ENCODE measurements at regions not wholly inside any gene's neighbourhood (a gene's known extent, or its start where the extent isn't known, plus 50 kb on each side); places are given as distances from the start of the nearest gene placed in this dataset.

DNA sequence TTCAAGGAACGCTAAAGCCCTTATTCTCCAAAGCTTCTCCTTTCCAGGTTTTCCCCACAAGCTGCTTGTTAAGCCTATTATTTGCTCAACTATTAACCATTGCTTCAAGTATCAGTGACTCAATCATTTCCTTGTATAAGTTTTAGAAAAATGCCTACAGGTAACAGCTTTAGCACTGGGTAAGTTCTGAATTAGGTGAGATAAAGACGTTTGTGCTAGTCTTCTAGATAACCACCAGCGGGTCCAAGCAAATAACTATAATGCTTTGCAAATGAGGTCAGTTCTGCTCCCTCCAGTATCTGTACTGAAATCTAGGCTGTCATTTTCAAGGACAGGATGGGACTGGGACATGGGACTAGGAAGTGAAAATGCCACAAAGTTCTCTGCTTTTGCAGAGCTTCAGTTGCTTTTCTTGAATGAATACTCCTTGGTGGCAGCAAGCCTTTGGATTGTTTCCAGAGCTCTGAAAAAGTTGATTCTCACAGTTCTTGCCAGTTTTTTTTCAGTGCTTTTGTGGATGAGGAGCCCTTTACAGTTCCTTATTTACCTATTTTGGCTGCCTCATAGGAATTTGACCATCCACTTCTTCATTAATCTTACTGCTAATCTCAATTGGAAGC is 1487.7 kb downstream of the EFNB2 start:
- DNase-seq = no peak
- Histone ChIP-seq H3K4me1 (ENCODE audit: control insufficient read depth, insufficient read depth, low read length, poor library complexity, severe bottlenecking) (no peaks in the 10 kb centered on the region), H3K9me3 (ENCODE audit: control insufficient read depth, low read length) (no peaks in the 10 kb centered on the region), H3K27me3 (replicated peaks; ENCODE audit: control insufficient read depth, insufficient read depth, low read length, poor library complexity, severe bottlenecking) (no peaks in the 10 kb centered on the region), H3K36me3 (ENCODE audit: control insufficient read depth, insufficient read depth, low read length) (no peaks in the 10 kb centered on the region), H3K4me3 (ENCODE audit: insufficient read depth, low read depth, low read length, poor library complexity, severe bottlenecking) (no peak overlapping the region), H3K27ac (ENCODE audit: insufficient read depth, low read length, poor library complexity, severe bottlenecking) (no peak overlapping the region)

DNA sequence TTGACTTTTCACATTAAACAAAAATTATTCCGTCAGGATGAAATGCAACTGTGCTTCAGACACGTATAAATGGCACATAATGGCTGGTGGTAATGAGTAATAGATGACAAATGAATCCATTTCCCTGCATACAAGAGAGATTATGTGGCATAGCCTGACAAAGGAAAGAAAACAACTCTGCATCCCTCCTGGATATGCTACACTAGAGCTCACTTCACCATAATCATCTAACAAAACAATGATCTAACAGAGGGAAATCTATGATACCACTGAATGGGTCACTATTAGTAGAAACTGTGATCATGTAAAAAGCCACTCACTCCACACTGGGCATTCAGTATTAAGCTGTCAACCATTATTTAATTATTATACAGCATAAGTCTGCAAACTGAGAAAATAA is 1498.4 kb downstream of the EFNB2 start:
- H3K36me3 ChIP-seq (ENCODE audit: control insufficient read depth, insufficient read depth, low read length) = no peaks in the 10 kb centered on the region
- no peaks in the 10 kb centered on the region for H3K27me3 ChIP-seq (replicated peaks; ENCODE audit: control insufficient read depth, insufficient read depth, low read length, poor library complexity, severe bottlenecking)
- no peak for DNase-seq
- no peaks in the 10 kb centered on the region for H3K4me1 ChIP-seq (ENCODE audit: control insufficient read depth, insufficient read depth, low read length, poor library complexity, severe bottlenecking)
- H3K4me3 ChIP-seq (ENCODE audit: insufficient read depth, low read depth, low read length, poor library complexity, severe bottlenecking) = no peak overlapping the region
- no peaks in the 10 kb centered on the region for H3K9me3 ChIP-seq (ENCODE audit: control insufficient read depth, low read length)
- H3K27ac ChIP-seq (ENCODE audit: insufficient read depth, low read length, poor library complexity, severe bottlenecking) = no peak overlapping the region

DNA sequence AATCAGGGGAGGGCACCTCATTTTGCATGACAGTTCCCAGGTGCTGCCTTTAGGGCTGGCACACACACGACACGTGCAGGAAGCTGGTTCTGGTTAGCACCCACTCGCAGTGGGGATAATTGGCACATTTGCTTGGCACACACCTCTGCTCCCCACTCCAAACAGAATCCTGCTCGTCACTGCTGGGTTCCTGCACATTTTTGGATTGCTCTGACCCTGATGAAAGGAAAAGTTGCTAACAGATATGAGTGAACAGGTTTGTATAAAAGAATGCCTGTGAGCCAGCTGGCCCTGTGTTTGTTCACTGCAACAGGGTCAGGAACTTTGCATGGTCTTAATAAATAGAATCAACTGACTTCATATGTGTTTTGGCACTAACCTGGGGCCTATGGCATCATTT is 1500.4 kb downstream of the EFNB2 start:
- Histone ChIP-seq H3K27me3 (replicated peaks; ENCODE audit: control insufficient read depth, insufficient read depth, low read length, poor library complexity, severe bottlenecking) (no peaks in the 10 kb centered on the region), H3K4me1 (ENCODE audit: control insufficient read depth, insufficient read depth, low read length, poor library complexity, severe bottlenecking) (no peaks in the 10 kb centered on the region), H3K36me3 (ENCODE audit: control insufficient read depth, insufficient read depth, low read length) (no peaks in the 10 kb centered on the region), H3K27ac (ENCODE audit: insufficient read depth, low read length, poor library complexity, severe bottlenecking) (no peak overlapping the region), H3K4me3 (ENCODE audit: insufficient read depth, low read depth, low read length, poor library complexity, severe bottlenecking) (no peak overlapping the region), H3K9me3 (ENCODE audit: control insufficient read depth, low read length) (no peaks in the 10 kb centered on the region)
- DNase-seq = no peak

DNA sequence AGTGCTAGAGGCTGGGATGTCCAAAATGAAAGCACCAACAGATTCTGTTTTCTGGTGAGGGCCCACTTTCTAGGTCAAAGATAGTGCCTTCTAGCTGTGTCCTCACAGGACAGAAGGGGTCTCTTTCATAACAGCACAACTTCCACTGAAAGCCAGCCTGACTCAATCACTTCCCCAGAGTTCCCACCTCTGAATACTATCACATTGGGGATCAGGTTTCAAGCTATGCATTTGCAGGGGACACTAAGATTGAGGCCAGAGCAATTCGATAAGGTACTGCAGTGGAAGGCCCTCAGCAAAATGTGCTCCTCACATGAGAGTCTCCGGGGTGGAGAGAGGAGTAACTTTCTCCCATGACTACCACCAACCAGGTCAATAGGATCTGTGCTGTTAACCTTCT is 1501.5 kb downstream of the EFNB2 start:
- Histone ChIP-seq H3K9me3 (ENCODE audit: control insufficient read depth, low read length) (no peaks in the 10 kb centered on the region), H3K36me3 (ENCODE audit: control insufficient read depth, insufficient read depth, low read length) (no peaks in the 10 kb centered on the region), H3K4me1 (ENCODE audit: control insufficient read depth, insufficient read depth, low read length, poor library complexity, severe bottlenecking) (no peaks in the 10 kb centered on the region), H3K27ac (ENCODE audit: insufficient read depth, low read length, poor library complexity, severe bottlenecking) (no peak overlapping the region), H3K27me3 (replicated peaks; ENCODE audit: control insufficient read depth, insufficient read depth, low read length, poor library complexity, severe bottlenecking) (no peaks in the 10 kb centered on the region), H3K4me3 (ENCODE audit: insufficient read depth, low read depth, low read length, poor library complexity, severe bottlenecking) (no peak overlapping the region)
- DNase-seq = no peak

DNA sequence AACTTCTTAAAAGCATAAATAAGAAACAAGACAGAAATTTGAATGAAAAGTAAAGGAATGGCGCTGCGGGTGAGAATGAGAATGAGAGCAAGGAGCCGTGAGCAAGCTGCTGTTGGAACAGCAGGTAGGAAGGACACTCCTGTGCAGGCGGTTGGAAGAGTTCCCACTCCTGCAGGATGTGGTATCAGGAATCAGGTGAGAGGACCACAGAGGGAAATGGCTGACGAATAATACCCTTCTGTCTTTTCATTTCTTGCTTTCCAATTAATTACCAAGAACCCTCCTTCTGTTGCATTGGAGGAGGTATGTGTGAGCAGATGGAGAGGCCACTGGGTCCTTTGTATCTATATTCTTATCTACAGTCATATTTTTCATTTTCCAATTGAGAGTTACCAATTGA is 1504.2 kb downstream of the EFNB2 start:
- DNase-seq = no peak
- Histone ChIP-seq H3K4me3 (ENCODE audit: insufficient read depth, low read depth, low read length, poor library complexity, severe bottlenecking) (no peak overlapping the region), H3K4me1 (ENCODE audit: control insufficient read depth, insufficient read depth, low read length, poor library complexity, severe bottlenecking) (no peaks in the 10 kb centered on the region), H3K36me3 (ENCODE audit: control insufficient read depth, insufficient read depth, low read length) (no peaks in the 10 kb centered on the region), H3K27ac (ENCODE audit: insufficient read depth, low read length, poor library complexity, severe bottlenecking) (no peak overlapping the region), H3K9me3 (ENCODE audit: control insufficient read depth, low read length) (no peaks in the 10 kb centered on the region), H3K27me3 (replicated peaks; ENCODE audit: control insufficient read depth, insufficient read depth, low read length, poor library complexity, severe bottlenecking) (no peaks in the 10 kb centered on the region)

DNA sequence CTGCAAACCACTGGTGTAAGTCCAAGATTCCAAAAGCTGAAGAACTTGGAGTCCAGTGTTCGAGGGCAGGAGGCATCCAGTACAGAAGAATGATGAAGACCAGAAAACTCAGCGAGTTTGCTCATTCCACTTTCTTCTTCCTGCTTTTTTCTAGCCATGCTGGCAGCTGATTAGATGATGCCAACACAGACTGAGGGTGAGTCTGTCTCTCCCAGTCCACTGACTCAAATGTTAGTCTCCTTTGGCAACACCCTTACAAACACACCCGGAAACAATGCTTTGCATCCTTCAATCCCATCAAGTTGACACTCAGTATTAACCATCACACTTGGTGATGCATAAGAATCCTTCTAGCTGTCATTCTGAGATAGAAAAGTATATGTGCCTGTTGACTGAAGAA is 1504.6 kb downstream of the EFNB2 start:
- no peaks in the 10 kb centered on the region for H3K27me3 ChIP-seq (replicated peaks; ENCODE audit: control insufficient read depth, insufficient read depth, low read length, poor library complexity, severe bottlenecking)

DNA sequence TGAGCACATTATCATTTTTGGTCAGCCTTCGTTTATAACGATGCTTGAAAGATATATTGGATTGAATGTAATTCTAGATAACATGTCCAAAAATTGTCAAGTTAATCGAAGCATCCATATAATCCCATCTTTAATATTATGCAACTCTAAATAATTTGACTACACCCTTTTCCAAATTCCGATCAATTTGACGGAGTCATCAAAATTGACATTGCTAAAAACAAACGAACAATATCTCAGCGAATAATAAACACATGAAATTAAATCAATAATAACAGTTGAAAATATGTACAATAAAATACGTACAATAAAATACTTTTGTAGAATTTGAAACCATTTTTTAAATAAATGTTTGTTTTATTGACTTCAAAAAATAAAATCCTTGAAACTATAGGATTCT is 1516.4 kb downstream of the EFNB2 start:
- H3K4me3 ChIP-seq (ENCODE audit: insufficient read depth, low read depth, low read length, poor library complexity, severe bottlenecking) = no peak overlapping the region
- no peak overlapping the region for H3K27ac ChIP-seq (ENCODE audit: insufficient read depth, low read length, poor library complexity, severe bottlenecking)
- H3K9me3 ChIP-seq (ENCODE audit: control insufficient read depth, low read length) = no peaks in the 10 kb centered on the region
- no peaks in the 10 kb centered on the region for H3K4me1 ChIP-seq (ENCODE audit: control insufficient read depth, insufficient read depth, low read length, poor library complexity, severe bottlenecking)
- DNase-seq = no peak
- H3K27me3 ChIP-seq (replicated peaks; ENCODE audit: control insufficient read depth, insufficient read depth, low read length, poor library complexity, severe bottlenecking) = no peaks in the 10 kb centered on the region
- no peaks in the 10 kb centered on the region for H3K36me3 ChIP-seq (ENCODE audit: control insufficient read depth, insufficient read depth, low read length)

More for the DNA sequence above, 1504.6 kb downstream of the EFNB2 start:
- no peaks in the 10 kb centered on the region for H3K36me3 ChIP-seq (ENCODE audit: control insufficient read depth, insufficient read depth, low read length)
- no peak overlapping the region for H3K27ac ChIP-seq (ENCODE audit: insufficient read depth, low read length, poor library complexity, severe bottlenecking)
- no peak overlapping the region for H3K4me3 ChIP-seq (ENCODE audit: insufficient read depth, low read depth, low read length, poor library complexity, severe bottlenecking)
- no peaks in the 10 kb centered on the region for H3K4me1 ChIP-seq (ENCODE audit: control insufficient read depth, insufficient read depth, low read length, poor library complexity, severe bottlenecking)
- H3K9me3 ChIP-seq (ENCODE audit: control insufficient read depth, low read length) = no peaks in the 10 kb centered on the region
- no peak for DNase-seq

DNA sequence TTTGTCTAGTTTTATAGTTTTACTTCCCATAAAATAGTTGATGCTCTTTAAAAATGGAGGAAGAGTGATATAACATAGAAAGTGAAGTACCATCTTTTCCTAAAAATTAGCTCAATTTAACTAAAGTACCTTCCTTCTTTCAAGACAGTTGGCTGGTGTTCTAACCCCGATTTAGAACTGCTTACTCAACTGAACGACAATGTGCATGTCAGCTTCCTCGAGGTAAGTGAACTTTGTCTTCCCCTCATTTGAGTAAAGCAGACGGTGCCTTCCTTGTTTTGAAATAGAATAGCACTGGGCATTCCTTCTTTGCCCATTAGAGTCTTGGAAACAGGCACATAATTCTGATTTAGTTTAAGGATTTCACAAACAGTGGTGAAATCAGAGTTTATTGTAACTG is 1519.2 kb downstream of the EFNB2 start:
- DNase-seq = no peak
- no peak overlapping the region for H3K4me3 ChIP-seq (ENCODE audit: insufficient read depth, low read depth, low read length, poor library complexity, severe bottlenecking)

DNA sequence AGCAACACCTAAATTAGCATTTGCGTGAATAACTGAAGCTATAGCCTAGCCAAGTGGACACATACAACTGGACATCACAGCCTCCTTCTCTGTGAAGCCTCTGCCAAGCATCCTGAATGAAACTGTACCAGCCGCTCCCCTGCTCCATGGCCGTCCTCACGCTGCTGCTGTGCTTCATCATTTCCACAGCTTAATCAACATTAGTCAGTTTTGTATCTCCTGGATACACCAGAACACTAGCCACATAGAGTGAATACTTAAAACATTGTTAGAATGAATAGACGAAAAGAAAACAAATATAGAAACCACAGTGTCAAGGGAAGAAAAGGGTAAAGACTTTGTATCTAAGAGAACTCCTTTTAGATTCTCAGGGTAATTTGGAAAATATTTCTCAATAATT is 1526.9 kb downstream of the EFNB2 start:
- no peak for DNase-seq

More for the DNA sequence above, 1519.2 kb downstream of the EFNB2 start:
- no peaks in the 10 kb centered on the region for H3K4me1 ChIP-seq (ENCODE audit: control insufficient read depth, insufficient read depth, low read length, poor library complexity, severe bottlenecking)
- no peaks in the 10 kb centered on the region for H3K9me3 ChIP-seq (ENCODE audit: control insufficient read depth, low read length)
- no peak overlapping the region for H3K27ac ChIP-seq (ENCODE audit: insufficient read depth, low read length, poor library complexity, severe bottlenecking)
- no peaks in the 10 kb centered on the region for H3K27me3 ChIP-seq (replicated peaks; ENCODE audit: control insufficient read depth, insufficient read depth, low read length, poor library complexity, severe bottlenecking)
- H3K36me3 ChIP-seq (ENCODE audit: control insufficient read depth, insufficient read depth, low read length) = no peaks in the 10 kb centered on the region

DNA sequence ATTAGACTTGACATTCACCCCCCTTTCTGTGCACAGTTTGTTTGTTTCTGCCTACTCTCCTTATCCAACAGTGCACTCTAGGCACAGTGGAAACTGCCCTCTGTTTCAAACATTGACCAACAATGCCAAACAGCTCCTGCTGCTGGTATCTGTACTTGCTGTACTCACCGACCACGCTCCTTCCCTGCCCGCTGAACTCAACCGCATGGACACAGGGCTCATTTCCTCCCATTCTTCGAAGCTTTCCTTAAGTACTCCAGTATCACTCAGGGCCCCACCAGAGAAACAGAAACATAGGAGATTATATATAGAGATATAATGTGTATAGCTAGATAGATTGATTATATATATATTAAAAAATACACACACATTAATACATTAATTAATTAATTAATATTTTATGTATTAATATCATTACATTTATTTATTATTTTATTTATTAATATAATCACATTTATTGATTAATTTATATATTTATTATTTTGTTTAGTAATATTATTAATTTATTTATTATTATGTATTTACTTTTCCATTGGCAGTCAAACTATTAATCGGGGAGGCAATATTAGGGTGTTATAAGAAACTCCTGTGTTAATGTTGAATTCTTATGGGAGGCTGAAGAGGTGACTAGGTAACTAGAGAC is 1528.2 kb downstream of the EFNB2 start:
- Histone ChIP-seq H3K36me3 (ENCODE audit: control insufficient read depth, insufficient read depth, low read length) (no peaks in the 10 kb centered on the region), H3K27ac (ENCODE audit: insufficient read depth, low read length, poor library complexity, severe bottlenecking) (no peak overlapping the region), H3K27me3 (replicated peaks; ENCODE audit: control insufficient read depth, insufficient read depth, low read length, poor library complexity, severe bottlenecking) (no peaks in the 10 kb centered on the region), H3K4me3 (ENCODE audit: insufficient read depth, low read depth, low read length, poor library complexity, severe bottlenecking) (no peak overlapping the region), H3K9me3 (ENCODE audit: control insufficient read depth, low read length) (no peaks in the 10 kb centered on the region), H3K4me1 (ENCODE audit: control insufficient read depth, insufficient read depth, low read length, poor library complexity, severe bottlenecking) (no peaks in the 10 kb centered on the region)
- DNase-seq = no peak

More for the DNA sequence above, 1526.9 kb downstream of the EFNB2 start:
- H3K27ac ChIP-seq (ENCODE audit: insufficient read depth, low read length, poor library complexity, severe bottlenecking) = no peak overlapping the region
- H3K27me3 ChIP-seq (replicated peaks; ENCODE audit: control insufficient read depth, insufficient read depth, low read length, poor library complexity, severe bottlenecking) = no peaks in the 10 kb centered on the region
- no peaks in the 10 kb centered on the region for H3K4me1 ChIP-seq (ENCODE audit: control insufficient read depth, insufficient read depth, low read length, poor library complexity, severe bottlenecking)
- no peaks in the 10 kb centered on the region for H3K9me3 ChIP-seq (ENCODE audit: control insufficient read depth, low read length)
- H3K36me3 ChIP-seq (ENCODE audit: control insufficient read depth, insufficient read depth, low read length) = no peaks in the 10 kb centered on the region
- no peak overlapping the region for H3K4me3 ChIP-seq (ENCODE audit: insufficient read depth, low read depth, low read length, poor library complexity, severe bottlenecking)
